Cardiac septum (tissue), 1 donor: ENCODE measurements at regions not wholly inside any gene's neighbourhood (a gene's known extent, or its start where the extent isn't known, plus 50 kb on each side); places are given as distances from the start of the nearest gene placed in this dataset.

Source experiments
- DNase-seq: peaks from one replicate; pipeline ENCODE4 v3.0.0-alpha.2; 2020; ENCODE audit warnings: low spot score
- intact Hi-C: fragments of 100-400 bp; cut with DNase I; formaldehyde crosslinking; loops from one replicate; pipeline ENCODE4 v1.14.0; 2022
- donor health status: DM: no; HTN: no; CAD: no.

- intact Hi-C loops, result no loop called here
- no peak for DNase-seq
These were observed 343.7 kb downstream of the WDR11 start for GRCh38 chr10:121194696-121195523.

- intact Hi-C loops, result no loop called here
- DNase-seq, result no peak
These were observed 344.4 kb downstream of the WDR11 start for GRCh38 chr10:121195524-121195910.

GRCh38 chr10:121199081-121199480 is 347.9 kb downstream of the WDR11 start:
- intact Hi-C loops, result no loop called here
- DNase-seq, result no peak

GRCh38 chr10:121205625-121206024 is 354.5 kb downstream of the WDR11 start:
- no peak for DNase-seq
- intact Hi-C loops, result no loop called here

- DNase-seq, result no peak
These were observed 360.3 kb downstream of the WDR11 start for GRCh38 chr10:121211446-121211845.

GRCh38 chr10:121213437-121213836 is 362.3 kb downstream of the WDR11 start:
- no peak for DNase-seq
- intact Hi-C loops, result no loop called here

More at GRCh38 chr10:121211446-121211845, 360.3 kb downstream of the WDR11 start:
- intact Hi-C loops, result no loop called here

- no peak for DNase-seq
- intact Hi-C loops, result no loop called here
These were observed 365.1 kb downstream of the WDR11 start for GRCh38 chr10:121216295-121216694.

- intact Hi-C loops, result no loop called here
- no peak for DNase-seq
These were observed 365.6 kb downstream of the WDR11 start for GRCh38 chr10:121216721-121217181.

- no peak for DNase-seq
- intact Hi-C loops, result no loop called here
These were observed 366.2 kb downstream of the WDR11 start for GRCh38 chr10:121217331-121217730.

- no peak for DNase-seq
- intact Hi-C loops, result no loop called here
These were observed 369.9 kb downstream of the WDR11 start for GRCh38 chr10:121221072-121221471.

- no peak for DNase-seq
- intact Hi-C loops, result no loop called here
These were observed 370.8 kb downstream of the WDR11 start for GRCh38 chr10:121221991-121222390.

- no peak for DNase-seq
These were observed 371.7 kb downstream of the WDR11 start for GRCh38 chr10:121222842-121223241.

GRCh38 chr10:121231079-121231478 is 367.2 kb downstream of the FGFR2 start:
- DNase-seq, result no peak
- intact Hi-C loops, result no loop called here

More at GRCh38 chr10:121222842-121223241, 371.7 kb downstream of the WDR11 start:
- intact Hi-C loops, result no loop called here

- intact Hi-C loops, result no loop called here
- no peak for DNase-seq
These were observed 365.8 kb downstream of the FGFR2 start for GRCh38 chr10:121232494-121232893.

GRCh38 chr10:121235692-121236091 is 362.6 kb downstream of the FGFR2 start:
- intact Hi-C loops, result no loop called here
- no peak for DNase-seq

GRCh38 chr10:121236621-121237020 is 361.6 kb downstream of the FGFR2 start:
- DNase-seq, result no peak
- intact Hi-C loops, result no loop called here

GRCh38 chr10:121237718-121238117 is 360.5 kb downstream of the FGFR2 start:
- intact Hi-C loops, result no loop called here

GRCh38 chr10:121240011-121240410 is 358.2 kb downstream of the FGFR2 start:
- intact Hi-C loops, result no loop called here
- no peak for DNase-seq

More at GRCh38 chr10:121237718-121238117, 360.5 kb downstream of the FGFR2 start:
- no peak for DNase-seq

GRCh38 chr10:121240556-121240955 is 357.7 kb downstream of the FGFR2 start:
- intact Hi-C loops, result no loop called here
- no peak for DNase-seq

GRCh38 chr10:121241337-121241736 is 356.9 kb downstream of the FGFR2 start:
- DNase-seq, result no peak
- intact Hi-C loops, result no loop called here
